ENCODE measurements at regions not wholly inside any gene's neighbourhood (a gene's known extent, or its start where the extent isn't known, plus 50 kb on each side); places are given as distances from the start of the nearest gene placed in this dataset.

GRCh38 chr17:15177343-15177742, 87.8 kb downstream of the PMP22 start:
- DNase-seq: no peak

- DNase-seq: no peak
Observed at GRCh38 chr17:15175356-15175755, 89.8 kb downstream of the PMP22 start.

DNA sequence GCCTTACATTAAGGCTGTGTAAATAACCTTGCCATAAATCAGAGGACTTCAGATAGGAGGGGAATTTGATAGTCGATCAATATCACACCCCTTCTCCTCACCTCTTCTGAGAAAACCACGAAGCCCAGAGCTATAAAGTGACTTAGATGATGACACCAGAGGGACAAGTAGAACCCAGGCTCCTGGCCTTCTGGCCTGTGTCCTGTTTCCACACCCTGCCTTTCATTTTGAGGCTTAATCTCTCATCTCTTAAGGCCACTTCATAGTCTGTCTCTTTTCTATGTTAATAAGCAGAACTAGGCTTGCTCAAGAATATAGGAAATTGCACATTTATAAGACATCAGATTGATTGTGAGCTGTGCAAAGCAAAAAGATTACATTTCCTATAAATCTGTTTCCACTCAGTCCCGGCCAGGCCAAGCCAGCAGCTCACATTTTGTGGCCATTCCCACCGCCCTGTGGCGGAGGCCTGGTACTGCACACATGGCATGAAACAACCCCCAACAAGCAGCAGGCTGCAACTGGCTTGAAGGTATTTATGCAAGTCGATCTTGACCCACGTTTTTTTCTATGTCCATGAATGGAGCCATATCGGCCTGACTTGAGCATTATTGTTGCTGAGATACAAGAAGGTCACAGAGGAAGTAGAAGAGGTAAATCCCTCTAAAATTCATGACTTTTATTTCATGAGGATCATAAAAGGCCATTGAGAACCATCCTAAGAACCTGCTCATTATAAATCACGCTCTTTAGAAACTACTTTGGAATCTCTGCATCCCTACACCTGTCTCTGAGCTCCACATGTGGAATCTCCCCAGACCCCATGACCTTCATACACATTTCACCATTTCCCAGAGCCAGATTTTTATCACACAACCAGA, 93.7 kb downstream of the PMP22 start:
- DNase-seq: peak; percentile 75

DNA sequence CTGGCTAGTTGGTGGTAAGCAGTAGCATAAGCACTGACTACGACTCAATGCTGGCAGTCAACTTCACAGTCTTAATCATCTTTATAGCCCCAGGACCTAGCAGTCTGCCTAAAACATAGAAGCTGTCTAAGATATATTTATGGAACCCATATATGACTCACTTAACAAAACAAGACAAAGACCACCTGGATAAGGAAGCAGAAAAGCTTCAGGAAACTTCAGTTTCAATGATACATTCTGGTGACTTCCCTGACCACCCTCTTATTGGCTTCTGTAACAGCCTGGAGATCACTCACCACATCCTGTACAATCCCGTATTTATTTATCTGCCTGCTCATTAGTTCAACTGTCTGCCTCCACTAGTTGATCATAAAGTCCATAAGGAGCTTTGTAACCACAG, 95.5 kb downstream of the PMP22 start:
- peak; percentile 68 for DNase-seq

DNA sequence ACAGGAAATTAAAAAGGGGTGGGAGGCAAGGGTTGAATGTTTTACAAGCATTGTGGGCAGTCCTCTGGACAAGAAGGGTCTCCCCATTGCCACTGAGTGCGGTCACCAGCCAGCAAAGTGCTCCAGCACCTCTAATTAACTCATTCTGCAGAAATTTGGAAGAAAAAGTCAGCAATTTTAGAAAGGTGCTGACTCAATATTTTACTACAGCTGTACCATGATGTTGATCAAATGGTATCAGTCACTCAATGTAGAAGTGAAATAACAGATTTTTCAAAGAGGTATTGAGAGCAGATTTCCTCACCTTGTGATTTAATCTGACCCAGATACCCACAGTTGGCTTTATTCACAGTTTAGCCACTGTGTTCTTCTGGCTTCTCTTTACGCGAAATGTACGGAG, 96.7 kb downstream of the PMP22 start:
- no peak for DNase-seq

GRCh38 chr17:15161395-15161794, 103.7 kb downstream of the PMP22 start:
- DNase-seq: no peak

DNA sequence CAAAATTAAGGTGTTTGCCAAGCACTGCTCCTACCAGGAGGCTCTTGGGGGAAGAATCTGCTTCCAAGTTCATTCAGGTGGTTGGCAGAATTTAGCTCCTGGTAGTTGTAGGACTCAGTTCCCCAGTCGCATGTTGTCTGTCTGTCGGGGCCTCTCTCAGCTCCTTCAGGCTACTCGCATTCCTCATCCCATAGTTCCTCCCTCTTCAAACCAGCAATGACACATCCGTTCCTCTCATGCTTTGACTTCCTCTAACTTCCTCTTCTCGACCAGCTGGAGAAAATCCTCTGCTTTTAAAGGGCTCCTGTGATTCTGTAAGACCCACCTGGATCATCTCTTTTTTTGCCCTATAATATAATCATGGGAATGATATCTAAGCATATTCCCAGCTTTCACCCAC, 108.1 kb downstream of the PMP22 start:
- DNase-seq: peak; percentile 71

- no peak for DNase-seq
Observed at GRCh38 chr17:15154618-15155017, 110.5 kb downstream of the PMP22 start.

GRCh38 chr17:15145621-15146020, 119.5 kb downstream of the PMP22 start:
- DNase-seq: no peak

DNA sequence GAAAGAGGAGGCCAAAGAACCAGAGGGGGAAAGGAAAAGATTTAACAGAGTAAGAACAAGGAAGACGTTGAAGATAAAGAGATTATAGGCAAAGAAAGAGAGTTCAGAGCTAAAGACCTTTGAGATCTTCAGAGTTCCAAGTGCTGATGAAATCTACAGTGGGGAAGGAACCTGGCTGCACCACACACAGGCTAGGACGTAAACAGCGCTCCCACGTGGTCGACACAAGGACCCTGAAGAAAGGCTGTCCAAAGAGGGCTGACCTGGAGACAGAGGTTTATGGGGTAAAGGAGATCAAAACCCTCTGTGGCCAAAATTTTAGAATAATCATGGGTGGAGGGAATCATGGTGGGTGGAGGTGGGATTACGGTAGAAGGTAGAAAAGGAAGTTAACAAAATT, 121.6 kb downstream of the PMP22 start:
- no peak for DNase-seq

- no peak for DNase-seq
Observed at GRCh38 chr17:15134363-15134762, 130.8 kb downstream of the PMP22 start.

GRCh38 chr17:15133826-15134225, 131.3 kb downstream of the PMP22 start:
- DNase-seq: no peak

DNA sequence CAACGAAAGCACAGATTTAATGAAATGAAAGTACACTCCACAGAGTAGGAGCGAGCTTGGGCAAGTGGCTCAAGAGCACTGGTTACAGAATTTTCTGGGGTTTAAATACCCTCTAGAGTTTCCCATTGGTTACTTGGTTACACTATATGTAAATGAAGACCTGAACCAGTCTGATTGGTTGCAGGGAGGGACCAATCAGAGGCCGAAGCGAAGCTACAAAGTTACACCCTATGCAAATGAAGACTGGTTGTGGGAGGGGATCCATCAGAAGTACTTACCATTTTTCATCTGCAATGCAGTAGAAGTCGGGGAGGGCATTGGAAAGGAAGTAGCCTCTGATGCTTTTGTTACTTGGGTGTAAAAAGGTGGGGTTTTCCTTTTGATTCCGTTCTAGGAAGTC, 132.0 kb downstream of the PMP22 start:
- DNase-seq: no peak

DNA sequence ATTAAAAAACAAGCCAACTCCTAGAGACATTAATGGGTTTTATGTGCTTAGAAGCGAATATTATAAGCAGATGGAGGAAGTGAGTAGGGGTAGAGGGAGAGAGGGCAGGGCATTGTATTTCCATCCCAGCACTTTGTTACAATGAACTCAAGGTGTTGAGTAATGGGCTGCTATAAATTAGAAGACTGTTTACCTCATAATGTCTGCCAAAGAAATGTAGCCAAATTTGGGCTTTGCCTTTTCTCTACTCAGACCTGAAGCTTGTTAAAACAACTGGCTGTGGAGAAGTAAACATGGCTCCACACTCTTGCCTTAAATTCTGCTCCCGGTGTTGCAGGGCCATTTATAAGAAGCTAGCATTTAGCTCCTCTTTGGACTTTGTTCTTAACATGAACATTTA, 134.7 kb downstream of the PMP22 start:
- no peak for DNase-seq

- DNase-seq: no peak
Observed at GRCh38 chr17:15129986-15130385, 135.1 kb downstream of the PMP22 start.

GRCh38 chr17:15124746-15125145, 140.4 kb downstream of the PMP22 start:
- DNase-seq: peak; percentile 23

DNA sequence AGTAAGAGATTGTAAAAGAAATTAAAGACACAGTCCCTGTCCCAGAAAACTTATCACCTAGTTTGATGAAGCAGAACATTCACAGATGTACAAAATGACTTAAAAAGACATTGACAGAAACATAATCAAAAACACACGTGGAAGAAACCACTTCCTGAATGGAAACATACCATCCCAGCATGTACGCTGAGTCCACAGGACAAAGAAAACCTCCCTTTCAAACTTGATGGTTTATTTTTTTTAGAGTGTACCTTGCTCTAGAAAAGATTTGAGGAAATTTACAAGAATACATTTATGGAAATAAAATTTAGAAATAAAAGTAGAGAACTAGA, 140.9 kb downstream of the PMP22 start:
- no peak for DNase-seq

- DNase-seq: peak; percentile 97
Observed at GRCh38 chr17:15123593-15124263, 141.4 kb downstream of the PMP22 start.

DNA sequence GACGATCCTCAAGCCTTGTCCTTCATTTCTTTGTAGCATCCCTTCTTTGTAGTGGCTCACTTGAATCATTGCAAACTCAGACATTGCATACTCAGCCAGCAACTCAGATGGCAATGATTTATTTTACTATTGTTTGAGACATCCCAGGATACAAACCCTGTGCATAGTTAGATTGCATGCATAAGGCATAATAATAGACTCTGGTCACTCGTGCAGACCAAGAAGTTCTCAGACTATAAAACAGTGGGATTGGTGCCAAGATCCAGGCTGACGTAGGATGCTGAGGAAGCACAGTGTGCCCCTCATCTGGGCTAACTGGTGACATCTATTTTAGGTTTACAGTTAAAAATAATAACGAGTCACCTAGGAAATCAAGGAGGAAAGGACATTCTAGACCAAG, 142.3 kb downstream of the PMP22 start:
- peak; percentile 40 for DNase-seq

DNA sequence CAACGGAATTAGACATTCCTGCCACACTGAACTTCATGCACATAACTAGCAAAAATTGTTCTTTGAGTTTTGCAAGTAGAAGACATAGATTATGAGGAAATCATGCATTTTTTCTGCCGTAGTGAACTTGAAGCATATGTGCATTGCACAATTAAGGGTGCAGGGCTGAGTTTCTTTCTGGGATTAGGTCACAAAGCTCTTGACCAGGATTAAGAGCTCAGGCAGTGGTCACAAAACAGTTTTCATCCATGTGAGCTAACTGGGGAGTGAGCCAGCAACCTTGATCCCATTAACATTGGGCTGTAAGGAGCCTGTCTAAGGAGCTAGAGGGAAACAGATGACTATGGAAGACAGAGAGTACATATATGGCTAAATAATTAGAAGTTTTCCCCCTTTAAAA, 143.7 kb downstream of the PMP22 start:
- DNase-seq: peak; percentile 13

GRCh38 chr17:15119968-15120367, 145.2 kb downstream of the PMP22 start:
- DNase-seq: no peak

GRCh38 chr17:15117239-15117638, 147.9 kb downstream of the PMP22 start:
- DNase-seq: no peak

DNA sequence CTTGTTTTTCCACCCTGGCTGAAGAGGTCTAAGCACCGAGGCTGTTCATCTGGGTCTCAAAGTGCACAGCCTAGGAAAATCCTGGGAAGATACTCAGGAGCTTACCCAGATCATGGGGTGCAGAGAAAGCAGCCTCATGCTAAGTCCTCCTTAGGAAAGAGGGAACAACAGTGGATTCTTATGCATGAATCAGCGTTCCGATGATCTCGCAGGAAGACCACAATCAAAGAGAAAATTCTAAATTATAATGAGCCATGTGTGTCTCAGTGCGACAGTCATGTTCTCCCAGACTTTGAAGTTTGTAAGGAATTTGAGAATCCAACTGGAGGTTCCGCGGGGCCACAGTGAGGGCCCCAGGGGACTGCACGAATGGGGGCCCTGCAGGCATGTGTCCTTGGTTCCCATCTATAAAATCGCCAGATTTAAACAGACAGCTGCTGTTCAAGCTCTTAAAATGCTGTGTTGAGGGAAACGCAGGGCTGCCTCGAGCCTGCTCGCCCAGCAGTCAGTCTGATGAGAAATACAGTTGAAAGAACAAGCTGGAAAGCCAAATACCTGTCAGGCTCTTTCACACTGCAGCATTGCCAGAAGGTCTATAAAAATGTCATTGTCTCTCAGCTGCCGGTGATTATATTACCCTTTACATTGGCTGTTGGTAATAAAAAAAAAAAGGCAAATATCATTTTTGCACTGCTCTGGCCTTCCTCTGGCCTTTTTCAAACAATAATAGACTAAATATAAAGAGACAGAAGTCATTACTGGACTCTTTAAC, 152.1 kb downstream of the PMP22 start:
- DNase-seq: peak; percentile 32

DNA sequence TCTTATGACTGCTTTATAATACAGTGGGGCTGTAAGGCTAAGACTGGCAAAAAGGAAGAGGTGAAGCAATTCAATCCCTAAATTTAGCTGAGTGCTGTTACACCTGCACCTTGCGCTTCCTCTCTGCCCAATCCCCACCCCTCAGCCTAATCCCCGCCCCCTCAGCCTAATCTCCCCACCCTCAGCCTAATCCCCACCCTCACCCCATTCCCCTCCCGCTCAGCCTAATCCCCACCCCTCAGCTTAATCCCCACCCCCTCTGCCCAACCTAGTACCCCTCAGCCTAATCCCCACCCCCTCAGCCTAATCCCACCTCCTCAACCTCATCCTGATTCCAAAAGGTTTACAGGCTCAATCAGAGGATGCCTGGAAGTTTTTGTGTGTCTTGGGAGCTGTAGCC, 155.5 kb downstream of the PMP22 start:
- no peak for DNase-seq
